22Rv1 (cell line): ENCODE measurements at regions not wholly inside any gene's neighbourhood (a gene's known extent, or its start where the extent isn't known, plus 50 kb on each side); places are given as distances from the start of the nearest gene placed in this dataset.

Source experiments
- H3K27ac ChIP-seq: fragments of 450-650 bp; 2 replicates; pipeline ENCODE4 v1.5.1; 2017
- CTCF ChIP-seq: fragments of 450-650 bp; IDR thresholded peaks from 2 replicates; pipeline ENCODE4 v1.5.1; 2017; ENCODE audit warnings: mild to moderate bottlenecking
- ZFX ChIP-seq: fragments of 450-650 bp; IDR thresholded peaks from 2 replicates; pipeline ENCODE4 v1.6.1; 2017; ENCODE audit warnings: antibody characterized with exemption, borderline replicate concordance

GRCh38 chr17:62862251-62862650, 54.1 kb upstream of the MARCHF10 start:
- TF ChIP-seq CTCF: no peak
- TF ChIP-seq ZFX: no peak
- no peak overlapping the region for H3K27ac ChIP-seq

GRCh38 chr17:62860962-62861873, 53.1 kb upstream of the MARCHF10 start:
- no peak for TF ChIP-seq ZFX
- no peak for TF ChIP-seq CTCF
- H3K27ac ChIP-seq: no peak overlapping the region

GRCh38 chr17:62859146-62859545, 51.0 kb upstream of the MARCHF10 start:
- H3K27ac ChIP-seq: no peak overlapping the region
- TF ChIP-seq CTCF (no peak), ZFX (no peak)
